HCT116 (cell line): ENCODE measurements at regions not wholly inside any gene's neighbourhood (a gene's known extent, or its start where the extent isn't known, plus 50 kb on each side); places are given as distances from the start of the nearest gene placed in this dataset.

Experiments
- ATAC-seq: fragments of 200-7000 bp; cut with Tn5 transposase; 2 replicates; pipeline ENCODE4 v1.9.1; 2020; ENCODE audit warnings: mild to moderate bottlenecking, moderate library complexity
- BruUV-seq: library from RNA; stranded (reverse); fragments of 400-500 nt; replicated peaks from 2 replicates; lab custom pipeline; 2021; lab: Mats Ljungman, UMichigan
- CTCF ChIA-PET: fragments of 300-600 bp; sonication (Branson Sonifier 250); formaldehyde crosslinking; loops from one replicate; lab custom pipeline; 2021; ENCODE audit warnings: antibody characterized with exemption; lab: Charles Lee
- POLR2A ChIA-PET: fragments of 300-600, 350-600 bp; sonication (Branson Sonifier 250); formaldehyde crosslinking; loops from one replicate; lab custom pipeline; 2021; ENCODE audit warnings: antibody characterized with exemption; lab: Charles Lee
- RAD21 ChIA-PET, 2 experiments: fragments of 300-600 bp; sonication (Branson Sonifier 250); formaldehyde crosslinking; loops; one replicate each; lab custom pipeline; 2023; ENCODE audit warnings: low total read pairs in 2 of 2; ENCODE audit not compliant: uncharacterized antibody in 2 of 2, unreplicated experiment in 2 of 2, low non-redundant PET in 1 of 2; lab: Charles Lee
- DNase-seq: peaks from one replicate; pipeline ENCODE4 v3.0.0-alpha.2; 2010; ENCODE audit warnings: low read depth, low spot score
- H2AFZ ChIP-seq: fragments of 200-600 bp; shearing (Covaris generic), sonication (generic); 2 replicates; pipeline ENCODE4 v1.6.1; 2017; ENCODE audit warnings: low read depth, mixed run types, mixed read lengths, antibody characterized with exemption, low read length; ENCODE audit not compliant: poor library complexity, severe bottlenecking
- H3K27ac ChIP-seq: 2 replicates; pipeline ENCODE4 v1.5.1; 2012; ENCODE audit warnings: low read depth, low read length
- H3K27me3 ChIP-seq: fragments of 200-600 bp; sonication (generic); 2 replicates; pipeline ENCODE4 v1.6.1; 2016; ENCODE audit warnings: mixed run types, low read length, mixed read lengths; ENCODE audit not compliant: insufficient read depth
- H3K36me3 ChIP-seq, 2 experiments: fragments of 200-500 bp in 1 of 2; fragments of 200-600 bp in 1 of 2; sonication (Bioruptor generic) in 1 of 2; sonication (generic) in 1 of 2; 2 replicates each; pipeline versions ENCODE4 v1.5.1 to v1.6.1; 2014 to 2016; ENCODE audit warnings: low read length in 2 of 2, inconsistent platforms in 1 of 2, mixed read lengths in 1 of 2, mixed run types in 1 of 2; ENCODE audit not compliant: insufficient read depth in 2 of 2, control insufficient read depth in 1 of 2
- H3K4me1 ChIP-seq, 2 experiments: fragments of 200-600 bp in 1 of 2; sonication (generic) in 1 of 2; 2 replicates each; pipeline versions ENCODE4 v1.5.1 to v1.6.1; 2012 to 2017; ENCODE audit warnings: low read length in 2 of 2, inconsistent platforms in 1 of 2, mild to moderate bottlenecking in 1 of 2, mixed read lengths in 1 of 2, mixed run types in 1 of 2, moderate library complexity in 1 of 2; ENCODE audit not compliant: insufficient read depth in 2 of 2, control insufficient read depth in 1 of 2
- H3K4me2 ChIP-seq: fragments of 200-600 bp; sonication (generic); 2 replicates; pipeline ENCODE4 v1.6.1; 2017; ENCODE audit warnings: mixed run types, low read length, mixed read lengths
- H3K4me3 ChIP-seq, 2 experiments: fragments of 200-600 bp in 1 of 2; sonication (generic) in 1 of 2; replicated peaks in 1 of 2; 2 replicates each; pipeline ENCODE4 v1.5.1; 2011 to 2016; ENCODE audit warnings: low read length in 2 of 2, control low read depth in 1 of 2, low read depth in 1 of 2, mild to moderate bottlenecking in 1 of 2, mixed read lengths in 1 of 2, mixed run types in 1 of 2
- H3K79me2 ChIP-seq: fragments of 200-600 bp; sonication (generic); 2 replicates; pipeline ENCODE4 v1.6.1; 2017; ENCODE audit warnings: mild to moderate bottlenecking, mixed run types, low read length, moderate library complexity, mixed read lengths; ENCODE audit not compliant: insufficient read depth
- H3K9ac ChIP-seq: fragments of 200-600 bp; sonication (generic); 2 replicates; pipeline ENCODE4 v1.6.1; 2016; ENCODE audit warnings: low read length, mixed read lengths
- H3K9me2 ChIP-seq: fragments of 200-600 bp; sonication (generic), shearing (Covaris generic); 2 replicates; pipeline ENCODE4 v1.6.1; 2017; ENCODE audit warnings: mixed run types, mild to moderate bottlenecking, moderate library complexity; ENCODE audit not compliant: insufficient read depth
- H3K9me3 ChIP-seq, 2 experiments: fragments of 200-500 bp in 1 of 2; fragments of 200-600 bp in 1 of 2; sonication (Bioruptor generic) in 1 of 2; sonication (generic) in 1 of 2; 2 replicates each; pipeline ENCODE4 v1.6.1; 2014 to 2017; ENCODE audit warnings: low read length in 2 of 2, mixed read lengths in 2 of 2, inconsistent platforms in 1 of 2, low read depth in 1 of 2, mild to moderate bottlenecking in 1 of 2, mixed run types in 1 of 2, moderate library complexity in 1 of 2; ENCODE audit not compliant: control insufficient read depth in 1 of 2, insufficient read depth in 1 of 2
- H4K20me1 ChIP-seq: fragments of 200-600 bp; sonication (generic), shearing (Covaris generic); 2 replicates; pipeline ENCODE4 v1.6.1; 2017; ENCODE audit warnings: mixed run types, mild to moderate bottlenecking, moderate library complexity; ENCODE audit not compliant: insufficient read depth
- CEBPB ChIP-seq: IDR thresholded peaks from 2 replicates; pipeline ENCODE4 v1.6.1; 2012; ENCODE audit warnings: low read depth
- EGR1 ChIP-seq: IDR thresholded peaks from 2 replicates; pipeline ENCODE4 v1.6.1; 2012; ENCODE audit warnings: low read depth
- EZH2 ChIP-seq: fragments of 200-600 bp; sonication (generic); IDR thresholded peaks from 2 replicates; pipeline ENCODE4 v1.6.1; 2017; ENCODE audit warnings: antibody characterized with exemption, mixed run types
- FOSL1 ChIP-seq: IDR thresholded peaks from 2 replicates; pipeline ENCODE4 v1.6.1; 2012; ENCODE audit warnings: low read depth
- YY1 ChIP-seq: IDR thresholded peaks from 2 replicates; pipeline ENCODE4 v1.6.1; 2011; ENCODE audit warnings: low read length, low read depth, moderate library complexity, mild to moderate bottlenecking; ENCODE audit not compliant: insufficient replicate concordance; ENCODE audit errors: extremely low read depth
- ZFX ChIP-seq: fragments of 450-650 bp; IDR thresholded peaks from 2 replicates; pipeline ENCODE4 v1.6.1; 2017
- ZNF274 ChIP-seq: fragments of 200-500 bp; sonication (Bioruptor generic); IDR thresholded peaks from 2 replicates; pipeline ENCODE4 v1.6.1; 2014; ENCODE audit warnings: mild to moderate bottlenecking, low read depth, low read length, inconsistent platforms
- intact Hi-C: fragments of 100-400 bp; cut with micrococcal nuclease; formaldehyde crosslinking; loops from 2 replicates; pipeline ENCODE4 v1.10.0; 2022
- TF ChIP-seq, protein P1 (sequence below): IDR thresholded peaks from 2 replicates; pipeline ENCODE4 v1.6.1; 2011; ENCODE audit warnings: mild to moderate bottlenecking, low read length, moderate library complexity; ENCODE audit not compliant: insufficient replicate concordance; ENCODE audit errors: extremely low read depth
- TF ChIP-seq, protein P2 (sequence below): IDR thresholded peaks from 2 replicates; pipeline ENCODE4 v1.6.1; 2012

DNA sequence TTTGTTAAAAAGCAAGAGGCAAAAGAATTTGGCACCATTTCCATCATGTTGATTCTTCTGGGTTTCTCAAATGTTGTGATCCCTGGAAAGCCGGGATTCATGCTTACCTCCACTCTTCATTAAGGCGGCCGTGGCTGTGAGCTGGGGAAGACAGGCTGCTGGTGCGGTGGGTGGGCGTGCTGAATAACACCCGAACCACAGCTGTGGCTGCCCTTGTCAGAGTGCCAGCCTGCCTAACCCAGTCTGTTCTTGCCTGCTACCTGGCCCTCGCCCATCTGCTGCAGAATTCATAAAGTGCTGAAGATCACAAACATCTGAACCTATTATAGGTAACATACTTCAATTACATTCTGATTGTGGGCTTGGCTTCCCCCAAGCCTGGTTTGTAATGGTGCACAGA lies 95.8 kb upstream of the RCN1 start:
- Histone ChIP-seq H3K9me2 (no peaks in the 10 kb centered on the region), H3K4me3 (no peak overlapping the region), H3K4me2 (no peak overlapping the region), H2AFZ (no peak overlapping the region), H3K9ac (no peak overlapping the region), H3K27ac (no peak overlapping the region), H3K36me3 (no peaks in the 10 kb centered on the region), H3K27me3 (peaks cover 5% of the 10 kb centered on the region; the same call in 1 of the 2 replicates), H3K9me3 (no peaks in the 10 kb centered on the region), H3K79me2 (no peaks in the 10 kb centered on the region), H4K20me1 (no peaks in the 10 kb centered on the region), H3K4me1 (no peaks in the 10 kb centered on the region)
- intact Hi-C loops: no loop called here
- POLR2A ChIA-PET: no interaction called here
- RAD21 ChIA-PET: no interaction called here
- CTCF ChIA-PET: no interaction called here
- TF ChIP-seq FOSL1 (no peak), YY1 (no peak), EZH2 (no peak), ZNF274 (no peak), ZFX (no peak), CEBPB (no peak), EGR1 (no peak)
- TF ChIP-seq, protein P1, sequence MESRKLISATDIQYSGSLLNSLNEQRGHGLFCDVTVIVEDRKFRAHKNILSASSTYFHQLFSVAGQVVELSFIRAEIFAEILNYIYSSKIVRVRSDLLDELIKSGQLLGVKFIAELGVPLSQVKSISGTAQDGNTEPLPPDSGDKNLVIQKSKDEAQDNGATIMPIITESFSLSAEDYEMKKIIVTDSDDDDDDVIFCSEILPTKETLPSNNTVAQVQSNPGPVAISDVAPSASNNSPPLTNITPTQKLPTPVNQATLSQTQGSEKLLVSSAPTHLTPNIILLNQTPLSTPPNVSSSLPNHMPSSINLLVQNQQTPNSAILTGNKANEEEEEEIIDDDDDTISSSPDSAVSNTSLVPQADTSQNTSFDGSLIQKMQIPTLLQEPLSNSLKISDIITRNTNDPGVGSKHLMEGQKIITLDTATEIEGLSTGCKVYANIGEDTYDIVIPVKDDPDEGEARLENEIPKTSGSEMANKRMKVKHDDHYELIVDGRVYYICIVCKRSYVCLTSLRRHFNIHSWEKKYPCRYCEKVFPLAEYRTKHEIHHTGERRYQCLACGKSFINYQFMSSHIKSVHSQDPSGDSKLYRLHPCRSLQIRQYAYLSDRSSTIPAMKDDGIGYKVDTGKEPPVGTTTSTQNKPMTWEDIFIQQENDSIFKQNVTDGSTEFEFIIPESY: no peak
- TF ChIP-seq, protein P2, sequence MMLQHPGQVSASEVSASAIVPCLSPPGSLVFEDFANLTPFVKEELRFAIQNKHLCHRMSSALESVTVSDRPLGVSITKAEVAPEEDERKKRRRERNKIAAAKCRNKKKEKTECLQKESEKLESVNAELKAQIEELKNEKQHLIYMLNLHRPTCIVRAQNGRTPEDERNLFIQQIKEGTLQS: no peak
- no TSS peak for BruUV-seq
- no peak for ATAC-seq
- no peak for DNase-seq
